ENCODE measurements at regions not wholly inside any gene's neighbourhood (a gene's known extent, or its start where the extent isn't known, plus 50 kb on each side); places are given as distances from the start of the nearest gene placed in this dataset.

GRCh38 chr18:51952844-51953243 is 387.2 kb upstream of the DCC start:
- intact Hi-C loops (cut with DNase I) = loop anchor here (10.0 kb wide), 1 partner anchor 952 kb away; no protein-coding TSS in a partner anchor
- Histone ChIP-seq H3K36me3 (no peaks in the 10 kb centered on the region), H3K4me1 (no peaks in the 10 kb centered on the region), H3K27me3 (no peaks in the 10 kb centered on the region), H3K9me3 (no peaks in the 10 kb centered on the region), H3K4me3 (no peak overlapping the region), H3K27ac (no peak overlapping the region)
- DNase-seq (ENCODE audit: extremely low spot score in 2 of 2) = no peak
- no peak for TF ChIP-seq POLR2A (IDR thresholded peaks at IDR 0.05)
- no peak for TF ChIP-seq CTCF (IDR thresholded peaks at IDR 0.05)
- no peak for TF ChIP-seq POLR2AphosphoS5 (IDR thresholded peaks at IDR 0.05; ENCODE audit: insufficient read depth in 1 of 2, low read depth in 1 of 2)

- DNase-seq (ENCODE audit: extremely low spot score in 2 of 2) = no peak
- Histone ChIP-seq H3K9me3 (no peaks in the 10 kb centered on the region), H3K36me3 (no peaks in the 10 kb centered on the region), H3K4me1 (no peaks in the 10 kb centered on the region), H3K4me3 (no peak overlapping the region), H3K27ac (no peak overlapping the region), H3K27me3 (no peaks in the 10 kb centered on the region)
- TF ChIP-seq POLR2A (IDR thresholded peaks at IDR 0.05) (no peak), CTCF (IDR thresholded peaks at IDR 0.05) (no peak), POLR2AphosphoS5 (IDR thresholded peaks at IDR 0.05; ENCODE audit: insufficient read depth in 1 of 2, low read depth in 1 of 2) (no peak)
- intact Hi-C loops (cut with DNase I) = loop anchor here (10.0 kb wide), 1 partner anchor 951 kb away; no protein-coding TSS in a partner anchor
Observed at GRCh38 chr18:51953521-51953920, 386.5 kb upstream of the DCC start.

GRCh38 chr18:51955136-51955535 is 384.9 kb upstream of the DCC start:
- H3K4me3 ChIP-seq = no peak overlapping the region

GRCh38 chr18:51957001-51957400 is 383.0 kb upstream of the DCC start:
- H3K27me3 ChIP-seq = no peaks in the 10 kb centered on the region
- H3K4me3 ChIP-seq = no peak overlapping the region
- H3K36me3 ChIP-seq = no peaks in the 10 kb centered on the region
- intact Hi-C loops (cut with DNase I) = loop anchor here (10.0 kb wide), 1 partner anchor 948 kb away; no protein-coding TSS in a partner anchor
- no peaks in the 10 kb centered on the region for H3K4me1 ChIP-seq
- no peak overlapping the region for H3K27ac ChIP-seq
- no peak for DNase-seq (ENCODE audit: extremely low spot score in 2 of 2)
- TF ChIP-seq CTCF (IDR thresholded peaks at IDR 0.05) (no peak), POLR2AphosphoS5 (IDR thresholded peaks at IDR 0.05; ENCODE audit: insufficient read depth in 1 of 2, low read depth in 1 of 2) (no peak), POLR2A (IDR thresholded peaks at IDR 0.05) (no peak)
- no peaks in the 10 kb centered on the region for H3K9me3 ChIP-seq

More at GRCh38 chr18:51955136-51955535, 384.9 kb upstream of the DCC start:
- Histone ChIP-seq H3K36me3 (no peaks in the 10 kb centered on the region), H3K9me3 (no peaks in the 10 kb centered on the region), H3K27ac (no peak overlapping the region), H3K27me3 (no peaks in the 10 kb centered on the region), H3K4me1 (no peaks in the 10 kb centered on the region)
- intact Hi-C loops (cut with DNase I) = loop anchor here (10.0 kb wide), 1 partner anchor 950 kb away; no protein-coding TSS in a partner anchor
- no peak for DNase-seq (ENCODE audit: extremely low spot score in 2 of 2)
- TF ChIP-seq CTCF (IDR thresholded peaks at IDR 0.05) (no peak), POLR2A (IDR thresholded peaks at IDR 0.05) (no peak), POLR2AphosphoS5 (IDR thresholded peaks at IDR 0.05; ENCODE audit: insufficient read depth in 1 of 2, low read depth in 1 of 2) (no peak)

GRCh38 chr18:51980101-51980500 is 359.9 kb upstream of the DCC start:
- no peaks in the 10 kb centered on the region for H3K27me3 ChIP-seq
- H3K4me1 ChIP-seq = no peaks in the 10 kb centered on the region
- DNase-seq (ENCODE audit: extremely low spot score in 2 of 2) = no peak
- no peaks in the 10 kb centered on the region for H3K36me3 ChIP-seq
- no peak overlapping the region for H3K4me3 ChIP-seq
- TF ChIP-seq POLR2AphosphoS5 (IDR thresholded peaks at IDR 0.05; ENCODE audit: insufficient read depth in 1 of 2, low read depth in 1 of 2) = no peak
- no peak for TF ChIP-seq POLR2A (IDR thresholded peaks at IDR 0.05)
- TF ChIP-seq CTCF (IDR thresholded peaks at IDR 0.05) = no peak
- intact Hi-C loops (cut with DNase I) = no loop called here
- no peak overlapping the region for H3K27ac ChIP-seq
- no peaks in the 10 kb centered on the region for H3K9me3 ChIP-seq

All from vagina (tissue), 2 donors.